AG04449 (cell line): ENCODE measurements at regions not wholly inside any gene's neighbourhood (a gene's known extent, or its start where the extent isn't known, plus 50 kb on each side); places are given as distances from the start of the nearest gene placed in this dataset.

Source experiments
- CTCF ChIA-PET: fragments of 350-600 bp; formaldehyde crosslinking; extraction: SDS; loops from one replicate; lab custom pipeline; 2021; ENCODE audit warnings: antibody characterized with exemption; lab: Yijun Ruan, JAX
- POLR2A ChIA-PET: fragments of 400-600, 350-600 bp; formaldehyde crosslinking; extraction: SDS; loops from one replicate; lab custom pipeline; 2020; ENCODE audit warnings: antibody characterized with exemption, inconsistent platforms; lab: Yijun Ruan, JAX
- DNase-seq: peaks from one replicate; pipeline ENCODE4 v3.0.0-alpha.2; 2010; ENCODE audit warnings: low read depth, low spot score
- H3K4me3 ChIP-seq: 2 replicates; pipeline ENCODE4 v1.5.1; 2011; ENCODE audit warnings: low read depth, mild to moderate bottlenecking, control low read depth, low read length
- TF ChIP-seq, protein P1 (sequence below): IDR thresholded peaks from one replicate; pipeline ENCODE4 v1.5.1; 2011; ENCODE audit warnings: mild to moderate bottlenecking, moderate library complexity, low read length, control low read depth, inconsistent platforms; ENCODE audit not compliant: insufficient read depth; ENCODE audit errors: missing control alignments

- ChIA-PET CTCF (interaction anchor here (0.9 kb wide), 1 partner anchor 278 kb away, joined by 6 read pairs; no protein-coding TSS in a partner anchor), POLR2A (no interaction called here)
- DNase-seq = no peak
- TF ChIP-seq, protein P1, sequence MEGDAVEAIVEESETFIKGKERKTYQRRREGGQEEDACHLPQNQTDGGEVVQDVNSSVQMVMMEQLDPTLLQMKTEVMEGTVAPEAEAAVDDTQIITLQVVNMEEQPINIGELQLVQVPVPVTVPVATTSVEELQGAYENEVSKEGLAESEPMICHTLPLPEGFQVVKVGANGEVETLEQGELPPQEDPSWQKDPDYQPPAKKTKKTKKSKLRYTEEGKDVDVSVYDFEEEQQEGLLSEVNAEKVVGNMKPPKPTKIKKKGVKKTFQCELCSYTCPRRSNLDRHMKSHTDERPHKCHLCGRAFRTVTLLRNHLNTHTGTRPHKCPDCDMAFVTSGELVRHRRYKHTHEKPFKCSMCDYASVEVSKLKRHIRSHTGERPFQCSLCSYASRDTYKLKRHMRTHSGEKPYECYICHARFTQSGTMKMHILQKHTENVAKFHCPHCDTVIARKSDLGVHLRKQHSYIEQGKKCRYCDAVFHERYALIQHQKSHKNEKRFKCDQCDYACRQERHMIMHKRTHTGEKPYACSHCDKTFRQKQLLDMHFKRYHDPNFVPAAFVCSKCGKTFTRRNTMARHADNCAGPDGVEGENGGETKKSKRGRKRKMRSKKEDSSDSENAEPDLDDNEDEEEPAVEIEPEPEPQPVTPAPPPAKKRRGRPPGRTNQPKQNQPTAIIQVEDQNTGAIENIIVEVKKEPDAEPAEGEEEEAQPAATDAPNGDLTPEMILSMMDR = no peak
- no peak overlapping the region for H3K4me3 ChIP-seq
Observed at GRCh38 chr16:11437069-11437468, 91.8 kb downstream of the RMI2 start.

DNA sequence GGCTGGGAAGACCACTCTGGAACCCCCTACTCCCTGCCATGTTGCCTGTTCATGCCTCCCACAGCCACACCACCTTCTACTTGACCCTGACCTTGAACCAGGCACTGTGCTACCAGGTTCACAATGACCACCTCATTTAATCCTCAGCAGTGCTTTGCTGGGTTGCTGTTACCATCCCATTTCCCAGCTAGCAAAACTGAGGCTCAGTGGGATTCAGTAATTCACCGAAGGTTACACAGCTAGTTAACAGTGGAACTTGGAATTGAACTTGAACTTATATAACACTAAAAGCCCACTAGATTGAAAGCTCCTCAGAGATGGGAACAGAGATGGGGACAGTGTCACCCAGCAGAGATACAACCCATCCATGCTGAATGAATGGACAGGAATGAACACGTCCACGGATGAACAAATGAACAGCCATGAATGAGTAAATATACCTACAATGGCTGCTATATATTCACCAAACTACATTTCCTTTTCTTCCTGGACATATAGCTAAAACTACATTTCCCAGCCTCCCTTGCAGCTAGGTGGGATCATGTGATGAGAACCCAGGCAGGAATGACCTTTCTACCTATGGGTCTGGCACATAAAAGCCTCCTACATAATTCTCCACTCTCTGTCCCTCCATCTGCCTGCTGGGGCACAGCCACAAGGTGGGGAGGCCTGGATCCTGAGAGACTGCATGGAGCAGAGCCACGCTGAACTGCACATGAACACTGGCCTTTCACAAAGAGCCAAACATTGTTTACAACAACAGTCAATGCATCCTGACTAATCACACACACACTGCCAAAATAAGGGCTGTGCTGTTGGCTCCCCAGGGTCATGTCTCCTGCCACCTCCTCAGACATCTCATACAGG lies 94.8 kb downstream of the RMI2 start:
- TF ChIP-seq, protein P1 = no peak
- ChIA-PET CTCF (interaction anchor here (0.5 kb wide), 1 partner anchor 202 kb away, joined by 3 read pairs; no protein-coding TSS in a partner anchor), POLR2A (no interaction called here)
- H3K4me3 ChIP-seq = no peak overlapping the region
- DNase-seq = no peak

GRCh38 chr16:11440657-11441012 lies 95.4 kb downstream of the RMI2 start:
- ChIA-PET POLR2A (no interaction called here), CTCF (interaction anchor here (0.5 kb wide), 1 partner anchor 202 kb away, joined by 3 read pairs; no protein-coding TSS in a partner anchor)
- no peak for DNase-seq
- no peak overlapping the region for H3K4me3 ChIP-seq
- TF ChIP-seq, protein P1 = no peak

DNA sequence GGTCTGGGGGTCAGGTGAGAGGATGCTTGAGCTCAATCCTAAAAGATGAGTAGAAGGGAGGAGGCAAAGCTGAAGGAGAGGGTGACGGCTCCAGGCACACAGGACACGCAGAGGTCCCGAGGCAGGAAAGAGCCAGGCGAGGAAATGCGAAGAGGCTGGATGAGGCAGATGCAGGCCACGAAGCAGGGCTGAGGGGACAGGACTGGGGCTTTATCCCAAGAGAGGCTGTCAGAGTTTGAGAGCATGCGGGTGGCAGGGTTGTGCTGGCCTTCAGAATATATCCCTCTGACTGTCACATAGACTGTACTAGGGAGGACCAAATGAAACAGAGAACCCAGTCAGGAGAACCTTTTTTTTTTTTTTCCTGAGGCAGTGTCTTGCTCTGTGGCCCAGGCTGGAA lies 100.2 kb downstream of the RMI2 start:
- TF ChIP-seq, protein P1 = no peak
- DNase-seq = no peak
- POLR2A ChIA-PET = no interaction called here
- CTCF ChIA-PET = no interaction called here
- H3K4me3 ChIP-seq = no peak overlapping the region

DNA sequence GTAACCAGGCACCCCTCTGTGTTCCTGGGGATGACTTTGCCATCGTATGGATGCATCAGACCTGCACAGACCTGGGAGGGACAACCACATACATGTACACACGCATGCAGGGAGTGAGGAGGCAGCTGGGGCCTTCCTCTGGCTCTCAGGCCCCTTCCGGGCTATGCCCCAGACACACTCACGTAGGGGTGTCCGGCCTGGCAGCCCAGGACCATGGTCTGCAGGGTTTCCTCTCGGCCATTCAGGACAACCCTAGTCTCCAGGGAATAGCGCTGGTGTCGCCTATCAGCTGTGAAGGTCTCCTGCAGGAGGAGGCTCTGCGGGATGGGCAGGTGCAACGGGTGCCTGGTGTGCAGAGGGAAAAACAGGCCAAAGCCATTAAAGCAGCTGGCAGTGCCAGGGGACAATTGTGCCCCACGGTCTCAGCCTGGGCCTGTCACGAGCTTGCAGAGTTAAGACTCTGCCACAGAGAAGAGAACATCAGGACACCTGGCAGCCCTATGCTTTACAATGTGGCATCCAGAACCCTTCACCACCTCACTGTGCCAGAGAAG lies 101.4 kb downstream of the RMI2 start:
- ChIA-PET POLR2A (no interaction called here), CTCF (no interaction called here)
- no peak overlapping the region for H3K4me3 ChIP-seq
- DNase-seq = no peak
- TF ChIP-seq, protein P1 = no peak

DNA sequence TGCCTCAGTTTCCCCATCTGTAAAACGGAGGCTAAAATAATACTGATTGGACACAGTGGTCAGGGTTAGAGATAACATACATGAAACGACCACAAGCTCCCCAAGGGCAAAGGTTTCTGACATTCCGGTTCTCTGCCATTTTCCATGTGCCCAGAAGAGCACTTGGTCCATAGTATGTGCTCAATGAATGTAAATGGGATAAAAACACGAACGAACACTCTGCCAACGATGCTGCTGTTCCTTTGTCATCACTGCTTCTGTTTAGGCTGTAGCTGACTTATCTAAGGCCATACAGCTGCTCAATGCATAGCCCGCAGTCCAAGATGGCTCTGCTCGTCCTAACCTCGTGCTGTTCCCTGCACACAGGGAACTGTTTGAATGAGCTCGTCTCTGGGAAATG lies 102.0 kb downstream of the RMI2 start:
- ChIA-PET CTCF (no interaction called here), POLR2A (no interaction called here)
- TF ChIP-seq, protein P1 = no peak

More for the DNA sequence above, 102.0 kb downstream of the RMI2 start:
- DNase-seq = no peak
- no peak overlapping the region for H3K4me3 ChIP-seq
